ENCODE measurements at regions not wholly inside any gene's neighbourhood (a gene's known extent, or its start where the extent isn't known, plus 50 kb on each side); places are given as distances from the start of the nearest gene placed in this dataset.

- CTCF ChIA-PET, result no interaction called here
- Mint-ChIP-seq H3K36me3 (ENCODE audit: insufficient read depth, unreplicated experiment) (no peaks in the 10 kb centered on the region), H3K4me3 (ENCODE audit: low read depth, unreplicated experiment) (no peak overlapping the region), H3K9me3 (ENCODE audit: low read depth, unreplicated experiment) (no peaks in the 10 kb centered on the region), H3K27ac (ENCODE audit: unreplicated experiment) (no peak overlapping the region), H3K27me3 (ENCODE audit: unreplicated experiment) (peaks cover 32% of the 10 kb centered on the region), H3K4me1 (ENCODE audit: low read depth, unreplicated experiment) (no peaks in the 10 kb centered on the region)
- BruUV-seq (replicated peaks), result no TSS peak
- intact Hi-C loops (cut with micrococcal nuclease; ENCODE audit: unreplicated experiment), result no loop called here
- TF ChIP-seq CTCF (IDR thresholded peaks at IDR 0.05; ENCODE audit: unreplicated experiment), result no peak
- DNase-seq, result no peak
Observed at GRCh38 chr12:98388126-98388525, 127.3 kb upstream of the TMPO start.

- no peaks in the 10 kb centered on the region for H3K9me3 Mint-ChIP-seq (ENCODE audit: low read depth, unreplicated experiment)
- no peak overlapping the region for H3K4me3 Mint-ChIP-seq (ENCODE audit: low read depth, unreplicated experiment)
- H3K36me3 Mint-ChIP-seq (ENCODE audit: insufficient read depth, unreplicated experiment), result no peaks in the 10 kb centered on the region
- no TSS peak for BruUV-seq (replicated peaks)
- intact Hi-C loops (cut with micrococcal nuclease; ENCODE audit: unreplicated experiment), result no loop called here
- no peaks in the 10 kb centered on the region for H3K4me1 Mint-ChIP-seq (ENCODE audit: low read depth, unreplicated experiment)
- peaks cover 32% of the 10 kb centered on the region for H3K27me3 Mint-ChIP-seq (ENCODE audit: unreplicated experiment)
- CTCF ChIA-PET, result no interaction called here
- DNase-seq, result no peak
- H3K27ac Mint-ChIP-seq (ENCODE audit: unreplicated experiment), result no peak overlapping the region
- no peak for TF ChIP-seq CTCF (IDR thresholded peaks at IDR 0.05; ENCODE audit: unreplicated experiment)
Observed at GRCh38 chr12:98389593-98389992, 125.8 kb upstream of the TMPO start.

GRCh38 chr12:98397323-98398105, 117.9 kb upstream of the TMPO start:
- peak; percentile 88 for DNase-seq
- peaks cover 7% of the 10 kb centered on the region for H3K27me3 Mint-ChIP-seq (ENCODE audit: unreplicated experiment)
- CTCF ChIA-PET, result interaction anchor here (0.5 to 0.7 kb wide), 4 partner anchors 265 to 1724 kb away, joined by 3 to 5 read pairs (median 4); no protein-coding TSS in a partner anchor
- H3K4me3 Mint-ChIP-seq (ENCODE audit: low read depth, unreplicated experiment), result peak overlapping the region; percentile 80
- no peaks in the 10 kb centered on the region for H3K9me3 Mint-ChIP-seq (ENCODE audit: low read depth, unreplicated experiment)
- H3K4me1 Mint-ChIP-seq (ENCODE audit: low read depth, unreplicated experiment), result peaks cover 41% of the 10 kb centered on the region
- H3K36me3 Mint-ChIP-seq (ENCODE audit: insufficient read depth, unreplicated experiment), result peaks cover 13% of the 10 kb centered on the region
- intact Hi-C loops (cut with micrococcal nuclease; ENCODE audit: unreplicated experiment), result loop anchor here (2.0 kb wide), 1 partner anchor 1411 kb away; no protein-coding TSS in a partner anchor
- peak overlapping the region; percentile 67 for H3K27ac Mint-ChIP-seq (ENCODE audit: unreplicated experiment)
- BruUV-seq (replicated peaks), result no TSS peak
- TF ChIP-seq CTCF (IDR thresholded peaks at IDR 0.05; ENCODE audit: unreplicated experiment), result peak; percentile 86

- H3K4me1 Mint-ChIP-seq (ENCODE audit: low read depth, unreplicated experiment), result peaks cover 57% of the 10 kb centered on the region
- H3K36me3 Mint-ChIP-seq (ENCODE audit: insufficient read depth, unreplicated experiment), result peaks cover 13% of the 10 kb centered on the region
- no peaks in the 10 kb centered on the region for H3K27me3 Mint-ChIP-seq (ENCODE audit: unreplicated experiment)
- no peak overlapping the region for H3K4me3 Mint-ChIP-seq (ENCODE audit: low read depth, unreplicated experiment)
- no peak for TF ChIP-seq CTCF (IDR thresholded peaks at IDR 0.05; ENCODE audit: unreplicated experiment)
- BruUV-seq (replicated peaks), result no TSS peak
- CTCF ChIA-PET, result interaction anchor here (1.1 kb wide), 1 partner anchor 16 kb away, joined by 3 read pairs; no protein-coding TSS in a partner anchor
- peak; percentile 40 for DNase-seq
- H3K9me3 Mint-ChIP-seq (ENCODE audit: low read depth, unreplicated experiment), result no peaks in the 10 kb centered on the region
- H3K27ac Mint-ChIP-seq (ENCODE audit: unreplicated experiment), result peak overlapping the region; percentile 67
- intact Hi-C loops (cut with micrococcal nuclease; ENCODE audit: unreplicated experiment), result no loop called here
Observed at GRCh38 chr12:98399532-98399931, 115.9 kb upstream of the TMPO start.
